GM23338 (cell line): ENCODE measurements at regions not wholly inside any gene's neighbourhood (a gene's known extent, or its start where the extent isn't known, plus 50 kb on each side); places are given as distances from the start of the nearest gene placed in this dataset.

ENCODE experiments used
- ATAC-seq: fragments of 200-7000 bp; cut with Tn5 transposase; 3 replicates; pipeline ENCODE4 v1.9.1; 2020
- DNase-seq: peaks from one replicate; pipeline ENCODE4 v3.0.0-alpha.2; 2015; ENCODE audit warnings: low spot score
- H2AFZ ChIP-seq: fragments of 200-600 bp; sonication (generic); 2 replicates; pipeline ENCODE4 v1.8.0; 2016; ENCODE audit warnings: antibody characterized with exemption, mild to moderate bottlenecking, moderate library complexity
- H3F3A ChIP-seq: fragments of 200-600 bp; sonication (generic); replicated peaks from 2 replicates; pipeline ENCODE4 v1.8.0; 2017; ENCODE audit warnings: antibody characterized with exemption, mixed run types, low read depth
- H3K27ac ChIP-seq: fragments of 200-600 bp; sonication (generic); 2 replicates; pipeline ENCODE4 v1.6.1; 2016; ENCODE audit warnings: low read depth
- H3K27me3 ChIP-seq: fragments of 200-600 bp; sonication (generic); 2 replicates; pipeline ENCODE4 v1.8.0; 2016; ENCODE audit warnings: mild to moderate bottlenecking, mixed run types, moderate library complexity; ENCODE audit not compliant: insufficient read depth
- H3K36me3 ChIP-seq: fragments of 200-600 bp; sonication (generic); 2 replicates; pipeline ENCODE4 v1.8.0; 2016; ENCODE audit warnings: mild to moderate bottlenecking; ENCODE audit not compliant: insufficient read depth
- H3K4me1 ChIP-seq: fragments of 200-600 bp; sonication (generic); 2 replicates; pipeline ENCODE4 v1.8.0; 2016; ENCODE audit warnings: mild to moderate bottlenecking, moderate library complexity; ENCODE audit not compliant: insufficient read depth
- H3K4me2 ChIP-seq: fragments of 200-600 bp; sonication (generic); 2 replicates; pipeline ENCODE4 v1.7.1; 2017; ENCODE audit warnings: mixed run types
- H3K4me3 ChIP-seq: fragments of 200-600 bp; sonication (generic); 2 replicates; pipeline ENCODE4 v1.6.1; 2016; ENCODE audit warnings: mixed run types
- H3K79me2 ChIP-seq: fragments of 200-600 bp; sonication (generic); replicated peaks from 2 replicates; pipeline ENCODE4 v1.8.0; 2017; ENCODE audit warnings: mild to moderate bottlenecking; ENCODE audit not compliant: insufficient read depth
- H3K9me2 ChIP-seq: fragments of 200-600 bp; sonication (generic); 2 replicates; pipeline ENCODE4 v1.8.0; 2017; ENCODE audit not compliant: insufficient read depth
- H4K20me1 ChIP-seq: fragments of 200-600 bp; sonication (generic); replicated peaks from 2 replicates; pipeline ENCODE4 v1.8.0; 2017; ENCODE audit warnings: mild to moderate bottlenecking; ENCODE audit not compliant: insufficient read depth
- H3K27ac Mint-ChIP-seq: 2 replicates; pipeline ENCODE4 v1.8.0; 2020; ENCODE audit warnings: inconsistent platforms, mild to moderate bottlenecking, moderate library complexity, mixed read lengths
- H3K27me3 Mint-ChIP-seq: 3 replicates; pipeline ENCODE4 v1.8.0; 2022; ENCODE audit warnings: low read depth, mild to moderate bottlenecking, moderate library complexity, mixed read lengths, inconsistent platforms; ENCODE audit not compliant: insufficient read depth, poor library complexity
- H3K36me3 Mint-ChIP-seq: 3 replicates; pipeline ENCODE4 v1.8.0; 2021; ENCODE audit warnings: low read depth, mild to moderate bottlenecking, inconsistent platforms, moderate library complexity, mixed read lengths
- H3K4me1 Mint-ChIP-seq: 3 replicates; pipeline ENCODE4 v1.8.0; 2020; ENCODE audit warnings: mild to moderate bottlenecking, inconsistent platforms, mixed read lengths
- H3K4me3 Mint-ChIP-seq: 3 replicates; pipeline ENCODE4 v1.8.0; 2021; ENCODE audit warnings: moderate library complexity, mild to moderate bottlenecking, inconsistent platforms, mixed read lengths
- H3K9me3 Mint-ChIP-seq: 3 replicates; pipeline ENCODE4 v1.8.0; 2020; ENCODE audit warnings: moderate library complexity, mild to moderate bottlenecking, inconsistent platforms, mixed read lengths
- CREB1 ChIP-seq: fragments of 250-450 bp; sonication (Bioruptor Pico); IDR thresholded peaks from 2 replicates; pipeline ENCODE4 v1.5.0; 2020; ENCODE audit warnings: low read depth, mild to moderate bottlenecking, moderate library complexity
- EZH2 ChIP-seq: fragments of 200-600 bp; sonication (generic); IDR thresholded peaks from one replicate; pipeline ENCODE4 v1.8.0; 2017; ENCODE audit warnings: antibody characterized with exemption, mild to moderate bottlenecking, low read depth; ENCODE audit not compliant: unreplicated experiment
- EZH2phosphoT487 ChIP-seq: fragments of 200-600 bp; sonication (generic); IDR thresholded peaks from one replicate; pipeline ENCODE4 v1.8.1; 2018; ENCODE audit warnings: antibody characterized with exemption; ENCODE audit not compliant: unreplicated experiment
- JUNB ChIP-seq: IDR thresholded peaks from one replicate; pipeline ENCODE4 v1.6.1; 2016; ENCODE audit warnings: antibody characterized with exemption; ENCODE audit not compliant: unreplicated experiment
- NANOG ChIP-seq: IDR thresholded peaks from 2 replicates; pipeline ENCODE4 v1.6.1; 2016; ENCODE audit warnings: antibody characterized with exemption, borderline replicate concordance
- POLR2AphosphoS5 ChIP-seq: IDR thresholded peaks from 2 replicates; pipeline ENCODE4 v1.6.1; 2016; ENCODE audit warnings: antibody characterized with exemption, low read depth
- STAT1 ChIP-seq: IDR thresholded peaks from one replicate; pipeline ENCODE4 v1.6.1; 2016; ENCODE audit warnings: antibody characterized with exemption; ENCODE audit not compliant: unreplicated experiment
- ZNF114 ChIP-seq: fragments of 250-450 bp; sonication (Bioruptor Pico); IDR thresholded peaks from 2 replicates; pipeline ENCODE4 v1.5.0; 2020; ENCODE audit warnings: mild to moderate bottlenecking, moderate library complexity
- ZNF331 ChIP-seq: fragments of 250-450 bp; sonication (Bioruptor Pico); IDR thresholded peaks from 2 replicates; pipeline ENCODE4 v1.5.0; 2020; ENCODE audit warnings: low read depth, mild to moderate bottlenecking, moderate library complexity
- TF ChIP-seq, protein P1 (sequence below): IDR thresholded peaks from one replicate; pipeline ENCODE4 v1.6.1; 2018; ENCODE audit warnings: antibody characterized with exemption; ENCODE audit not compliant: unreplicated experiment
- TF ChIP-seq, protein P2 (sequence below), 2 experiments: fragments of 200-600 bp in 1 of 2; sonication (generic) in 1 of 2; conservative IDR thresholded peaks; 2 replicates each; pipeline versions ENCODE4 v1.5.1 to v1.6.1; 2016 to 2017; ENCODE audit warnings: antibody characterized with exemption in 2 of 2, low read depth in 2 of 2, mild to moderate bottlenecking in 2 of 2, moderate library complexity in 1 of 2
- TF ChIP-seq, protein P3 (sequence below): IDR thresholded peaks from 2 replicates; pipeline ENCODE4 v1.6.1; 2016; ENCODE audit warnings: antibody characterized with exemption
- TF ChIP-seq, protein P4 (sequence below): fragments of 250-450 bp; sonication (Bioruptor Pico); IDR thresholded peaks from 2 replicates; pipeline ENCODE4 v1.5.0; 2020; ENCODE audit warnings: mild to moderate bottlenecking, moderate library complexity

DNA sequence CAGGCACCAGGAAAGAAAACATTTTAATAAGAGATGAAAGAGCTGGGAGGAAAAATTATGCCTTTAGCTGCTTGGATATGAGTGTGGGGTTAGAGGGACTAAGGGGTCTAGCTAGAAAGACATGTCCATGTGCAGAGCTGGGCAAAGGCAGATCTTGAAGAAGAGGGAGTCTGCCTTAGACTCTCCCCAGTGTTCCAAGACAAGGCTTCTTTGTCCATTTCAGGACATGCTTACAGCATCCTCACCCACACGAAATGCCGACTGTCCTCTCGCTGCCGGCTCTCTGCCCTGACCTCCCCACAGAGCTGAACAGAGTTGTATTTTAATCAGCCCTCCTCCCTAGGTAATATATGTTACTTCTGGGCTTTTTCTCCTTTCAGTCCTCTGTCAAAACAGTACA, 100.7 kb upstream of the ATP1B1 start:
- Mint-ChIP-seq H3K27me3 (no peaks in the 10 kb centered on the region), H3K9me3 (no peaks in the 10 kb centered on the region), H3K27ac (no peak overlapping the region), H3K36me3 (no peaks in the 10 kb centered on the region), H3K4me1 (no peaks in the 10 kb centered on the region), H3K4me3 (no peak overlapping the region)
- H3K9me2 ChIP-seq = no peaks in the 10 kb centered on the region
- no peaks in the 10 kb centered on the region for H4K20me1 ChIP-seq
- TF ChIP-seq, protein P1, sequence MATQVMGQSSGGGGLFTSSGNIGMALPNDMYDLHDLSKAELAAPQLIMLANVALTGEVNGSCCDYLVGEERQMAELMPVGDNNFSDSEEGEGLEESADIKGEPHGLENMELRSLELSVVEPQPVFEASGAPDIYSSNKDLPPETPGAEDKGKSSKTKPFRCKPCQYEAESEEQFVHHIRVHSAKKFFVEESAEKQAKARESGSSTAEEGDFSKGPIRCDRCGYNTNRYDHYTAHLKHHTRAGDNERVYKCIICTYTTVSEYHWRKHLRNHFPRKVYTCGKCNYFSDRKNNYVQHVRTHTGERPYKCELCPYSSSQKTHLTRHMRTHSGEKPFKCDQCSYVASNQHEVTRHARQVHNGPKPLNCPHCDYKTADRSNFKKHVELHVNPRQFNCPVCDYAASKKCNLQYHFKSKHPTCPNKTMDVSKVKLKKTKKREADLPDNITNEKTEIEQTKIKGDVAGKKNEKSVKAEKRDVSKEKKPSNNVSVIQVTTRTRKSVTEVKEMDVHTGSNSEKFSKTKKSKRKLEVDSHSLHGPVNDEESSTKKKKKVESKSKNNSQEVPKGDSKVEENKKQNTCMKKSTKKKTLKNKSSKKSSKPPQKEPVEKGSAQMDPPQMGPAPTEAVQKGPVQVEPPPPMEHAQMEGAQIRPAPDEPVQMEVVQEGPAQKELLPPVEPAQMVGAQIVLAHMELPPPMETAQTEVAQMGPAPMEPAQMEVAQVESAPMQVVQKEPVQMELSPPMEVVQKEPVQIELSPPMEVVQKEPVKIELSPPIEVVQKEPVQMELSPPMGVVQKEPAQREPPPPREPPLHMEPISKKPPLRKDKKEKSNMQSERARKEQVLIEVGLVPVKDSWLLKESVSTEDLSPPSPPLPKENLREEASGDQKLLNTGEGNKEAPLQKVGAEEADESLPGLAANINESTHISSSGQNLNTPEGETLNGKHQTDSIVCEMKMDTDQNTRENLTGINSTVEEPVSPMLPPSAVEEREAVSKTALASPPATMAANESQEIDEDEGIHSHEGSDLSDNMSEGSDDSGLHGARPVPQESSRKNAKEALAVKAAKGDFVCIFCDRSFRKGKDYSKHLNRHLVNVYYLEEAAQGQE = no peak
- TF ChIP-seq, protein P2, sequence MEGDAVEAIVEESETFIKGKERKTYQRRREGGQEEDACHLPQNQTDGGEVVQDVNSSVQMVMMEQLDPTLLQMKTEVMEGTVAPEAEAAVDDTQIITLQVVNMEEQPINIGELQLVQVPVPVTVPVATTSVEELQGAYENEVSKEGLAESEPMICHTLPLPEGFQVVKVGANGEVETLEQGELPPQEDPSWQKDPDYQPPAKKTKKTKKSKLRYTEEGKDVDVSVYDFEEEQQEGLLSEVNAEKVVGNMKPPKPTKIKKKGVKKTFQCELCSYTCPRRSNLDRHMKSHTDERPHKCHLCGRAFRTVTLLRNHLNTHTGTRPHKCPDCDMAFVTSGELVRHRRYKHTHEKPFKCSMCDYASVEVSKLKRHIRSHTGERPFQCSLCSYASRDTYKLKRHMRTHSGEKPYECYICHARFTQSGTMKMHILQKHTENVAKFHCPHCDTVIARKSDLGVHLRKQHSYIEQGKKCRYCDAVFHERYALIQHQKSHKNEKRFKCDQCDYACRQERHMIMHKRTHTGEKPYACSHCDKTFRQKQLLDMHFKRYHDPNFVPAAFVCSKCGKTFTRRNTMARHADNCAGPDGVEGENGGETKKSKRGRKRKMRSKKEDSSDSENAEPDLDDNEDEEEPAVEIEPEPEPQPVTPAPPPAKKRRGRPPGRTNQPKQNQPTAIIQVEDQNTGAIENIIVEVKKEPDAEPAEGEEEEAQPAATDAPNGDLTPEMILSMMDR (conservative IDR thresholded peaks at IDR 0.05; ENCODE audit: low read depth in 2 of 2) = no peak
- TF ChIP-seq ZNF114 (CRISPR knock-in tag) (no peak), POLR2AphosphoS5 (no peak), ZNF331 (no peak), EZH2phosphoT487 (no peak), NANOG (no peak), STAT1 (no peak), JUNB (no peak), EZH2 (no peak), CREB1 (CRISPR knock-in tag) (no peak)
- TF ChIP-seq, protein P3, sequence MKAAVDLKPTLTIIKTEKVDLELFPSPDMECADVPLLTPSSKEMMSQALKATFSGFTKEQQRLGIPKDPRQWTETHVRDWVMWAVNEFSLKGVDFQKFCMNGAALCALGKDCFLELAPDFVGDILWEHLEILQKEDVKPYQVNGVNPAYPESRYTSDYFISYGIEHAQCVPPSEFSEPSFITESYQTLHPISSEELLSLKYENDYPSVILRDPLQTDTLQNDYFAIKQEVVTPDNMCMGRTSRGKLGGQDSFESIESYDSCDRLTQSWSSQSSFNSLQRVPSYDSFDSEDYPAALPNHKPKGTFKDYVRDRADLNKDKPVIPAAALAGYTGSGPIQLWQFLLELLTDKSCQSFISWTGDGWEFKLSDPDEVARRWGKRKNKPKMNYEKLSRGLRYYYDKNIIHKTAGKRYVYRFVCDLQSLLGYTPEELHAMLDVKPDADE = no peak
- TF ChIP-seq, protein P4, sequence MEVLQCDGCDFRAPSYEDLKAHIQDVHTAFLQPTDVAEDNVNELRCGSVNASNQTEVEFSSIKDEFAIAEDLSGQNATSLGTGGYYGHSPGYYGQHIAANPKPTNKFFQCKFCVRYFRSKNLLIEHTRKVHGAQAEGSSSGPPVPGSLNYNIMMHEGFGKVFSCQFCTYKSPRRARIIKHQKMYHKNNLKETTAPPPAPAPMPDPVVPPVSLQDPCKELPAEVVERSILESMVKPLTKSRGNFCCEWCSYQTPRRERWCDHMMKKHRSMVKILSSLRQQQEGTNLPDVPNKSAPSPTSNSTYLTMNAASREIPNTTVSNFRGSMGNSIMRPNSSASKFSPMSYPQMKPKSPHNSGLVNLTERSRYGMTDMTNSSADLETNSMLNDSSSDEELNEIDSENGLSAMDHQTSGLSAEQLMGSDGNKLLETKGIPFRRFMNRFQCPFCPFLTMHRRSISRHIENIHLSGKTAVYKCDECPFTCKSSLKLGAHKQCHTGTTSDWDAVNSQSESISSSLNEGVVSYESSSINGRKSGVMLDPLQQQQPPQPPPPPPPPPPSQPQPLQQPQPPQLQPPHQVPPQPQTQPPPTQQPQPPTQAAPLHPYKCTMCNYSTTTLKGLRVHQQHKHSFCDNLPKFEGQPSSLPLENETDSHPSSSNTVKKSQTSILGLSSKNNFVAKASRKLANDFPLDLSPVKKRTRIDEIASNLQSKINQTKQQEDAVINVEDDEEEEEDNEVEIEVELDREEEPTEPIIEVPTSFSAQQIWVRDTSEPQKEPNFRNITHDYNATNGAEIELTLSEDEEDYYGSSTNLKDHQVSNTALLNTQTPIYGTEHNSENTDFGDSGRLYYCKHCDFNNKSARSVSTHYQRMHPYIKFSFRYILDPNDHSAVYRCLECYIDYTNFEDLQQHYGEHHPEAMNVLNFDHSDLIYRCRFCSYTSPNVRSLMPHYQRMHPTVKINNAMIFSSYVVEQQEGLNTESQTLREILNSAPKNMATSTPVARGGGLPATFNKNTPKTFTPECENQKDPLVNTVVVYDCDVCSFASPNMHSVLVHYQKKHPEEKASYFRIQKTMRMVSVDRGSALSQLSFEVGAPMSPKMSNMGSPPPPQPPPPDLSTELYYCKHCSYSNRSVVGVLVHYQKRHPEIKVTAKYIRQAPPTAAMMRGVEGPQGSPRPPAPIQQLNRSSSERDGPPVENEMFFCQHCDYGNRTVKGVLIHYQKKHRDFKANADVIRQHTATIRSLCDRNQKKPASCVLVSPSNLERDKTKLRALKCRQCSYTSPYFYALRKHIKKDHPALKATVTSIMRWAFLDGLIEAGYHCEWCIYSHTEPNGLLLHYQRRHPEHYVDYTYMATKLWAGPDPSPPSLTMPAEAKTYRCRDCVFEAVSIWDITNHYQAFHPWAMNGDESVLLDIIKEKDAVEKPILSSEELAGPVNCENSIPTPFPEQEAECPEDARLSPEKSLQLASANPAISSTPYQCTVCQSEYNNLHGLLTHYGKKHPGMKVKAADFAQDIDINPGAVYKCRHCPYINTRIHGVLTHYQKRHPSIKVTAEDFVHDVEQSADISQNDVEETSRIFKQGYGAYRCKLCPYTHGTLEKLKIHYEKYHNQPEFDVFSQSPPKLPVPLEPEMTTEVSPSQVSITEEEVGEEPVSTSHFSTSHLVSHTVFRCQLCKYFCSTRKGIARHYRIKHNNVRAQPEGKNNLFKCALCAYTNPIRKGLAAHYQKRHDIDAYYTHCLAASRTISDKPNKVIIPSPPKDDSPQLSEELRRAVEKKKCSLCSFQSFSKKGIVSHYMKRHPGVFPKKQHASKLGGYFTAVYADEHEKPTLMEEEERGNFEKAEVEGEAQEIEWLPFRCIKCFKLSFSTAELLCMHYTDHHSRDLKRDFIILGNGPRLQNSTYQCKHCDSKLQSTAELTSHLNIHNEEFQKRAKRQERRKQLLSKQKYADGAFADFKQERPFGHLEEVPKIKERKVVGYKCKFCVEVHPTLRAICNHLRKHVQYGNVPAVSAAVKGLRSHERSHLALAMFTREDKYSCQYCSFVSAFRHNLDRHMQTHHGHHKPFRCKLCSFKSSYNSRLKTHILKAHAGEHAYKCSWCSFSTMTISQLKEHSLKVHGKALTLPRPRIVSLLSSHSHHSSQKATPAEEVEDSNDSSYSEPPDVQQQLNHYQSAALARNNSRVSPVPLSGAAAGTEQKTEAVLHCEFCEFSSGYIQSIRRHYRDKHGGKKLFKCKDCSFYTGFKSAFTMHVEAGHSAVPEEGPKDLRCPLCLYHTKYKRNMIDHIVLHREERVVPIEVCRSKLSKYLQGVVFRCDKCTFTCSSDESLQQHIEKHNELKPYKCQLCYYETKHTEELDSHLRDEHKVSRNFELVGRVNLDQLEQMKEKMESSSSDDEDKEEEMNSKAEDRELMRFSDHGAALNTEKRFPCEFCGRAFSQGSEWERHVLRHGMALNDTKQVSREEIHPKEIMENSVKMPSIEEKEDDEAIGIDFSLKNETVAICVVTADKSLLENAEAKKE = no peak
- no peak overlapping the region for H3K4me3 ChIP-seq
- no peak overlapping the region for H2AFZ ChIP-seq
- no peaks in the 10 kb centered on the region for H3K79me2 ChIP-seq
- no peak overlapping the region for H3K27ac ChIP-seq
- H3K36me3 ChIP-seq = no peaks in the 10 kb centered on the region
- DNase-seq (no peak), ATAC-seq (no peak)
- H3K4me1 ChIP-seq = no peaks in the 10 kb centered on the region
- H3K4me2 ChIP-seq = no peak overlapping the region
- no peaks in the 10 kb centered on the region for H3F3A ChIP-seq
- H3K27me3 ChIP-seq = no peaks in the 10 kb centered on the region
